IPS DF 4.7 (cell line): ENCODE measurements at regions not wholly inside any gene's neighbourhood (a gene's known extent, or its start where the extent isn't known, plus 50 kb on each side); places are given as distances from the start of the nearest gene placed in this dataset.

Experiments used
- DNase-seq: peaks from one replicate; pipeline ENCODE4 v3.0.0-alpha.2; 2013; ENCODE audit warnings: low spot score; ENCODE audit errors: extremely low read depth

- no peak for DNase-seq
Measured at GRCh38 chr10:31081937-31082840, 50.5 kb upstream of the ZNF438 start.

DNA sequence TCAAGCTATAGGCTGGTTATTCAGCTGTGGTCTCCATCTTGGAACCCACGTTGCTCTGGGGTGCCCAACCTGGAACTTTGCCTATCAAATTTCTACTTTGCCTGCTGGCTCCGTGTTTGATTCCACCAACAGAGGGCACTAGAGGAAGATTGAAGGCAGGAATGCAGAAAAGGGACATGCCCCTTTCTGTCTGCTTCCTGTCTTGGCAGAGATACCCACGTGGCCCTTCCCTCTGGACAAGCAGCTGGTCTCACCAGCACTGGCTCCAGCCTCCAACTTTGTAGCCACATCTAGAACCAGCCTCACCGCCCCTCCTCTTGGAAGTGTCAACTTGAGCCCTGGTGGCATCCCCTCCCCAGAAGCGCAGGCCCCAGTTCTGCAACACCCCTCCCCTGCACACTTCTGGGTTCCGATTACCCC is 52.1 kb upstream of the ZNF438 start:
- peak; percentile 58 for DNase-seq

GRCh38 chr10:31087011-31087410 is 55.3 kb upstream of the ZNF438 start:
- DNase-seq, result no peak

GRCh38 chr10:31087851-31088250 is 56.2 kb upstream of the ZNF438 start:
- no peak for DNase-seq

GRCh38 chr10:31090894-31091607 is 59.4 kb upstream of the ZNF438 start:
- DNase-seq, result no peak

DNA sequence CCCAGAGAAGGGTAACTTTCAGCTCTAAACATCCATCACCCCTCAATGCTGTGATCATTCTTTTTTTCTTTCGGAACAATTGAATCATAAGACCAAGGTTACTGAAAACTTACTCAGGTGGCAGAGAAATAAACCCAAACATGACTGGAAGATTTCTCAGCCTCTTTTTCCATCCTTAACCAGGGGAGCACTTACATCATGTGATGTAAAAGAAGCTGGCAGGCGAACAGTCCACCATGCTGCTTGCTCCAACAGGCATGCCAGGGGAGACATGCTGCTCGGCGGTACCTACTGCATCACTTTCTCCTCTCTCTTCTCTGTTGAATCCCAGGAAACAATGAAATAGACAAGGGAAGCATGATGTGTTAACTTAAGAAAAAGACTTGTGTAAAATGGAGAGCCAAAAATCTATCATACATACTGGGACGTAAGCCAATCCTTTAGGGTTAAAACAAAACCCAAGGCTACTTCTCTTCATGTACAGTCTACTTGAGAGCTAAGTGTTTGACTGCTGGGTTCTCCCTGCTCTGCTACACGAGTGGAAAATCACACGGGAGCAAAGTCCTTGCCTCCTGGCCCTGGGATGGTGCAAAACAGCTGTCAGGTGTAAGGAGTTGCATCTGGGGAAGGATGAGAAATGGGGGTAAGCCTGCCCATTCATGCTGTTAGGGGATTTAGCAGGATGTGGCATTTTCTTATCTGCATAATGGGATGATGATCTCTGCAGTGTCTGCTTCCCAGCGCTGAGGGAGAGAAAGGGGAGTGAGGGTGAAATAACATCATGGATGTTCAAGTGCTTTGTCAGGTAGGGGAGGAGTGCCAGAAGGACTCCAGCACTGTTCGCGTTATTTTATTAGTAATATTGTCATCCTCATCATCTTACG is 64.3 kb upstream of the ZNF438 start:
- DNase-seq, result no peak

DNA sequence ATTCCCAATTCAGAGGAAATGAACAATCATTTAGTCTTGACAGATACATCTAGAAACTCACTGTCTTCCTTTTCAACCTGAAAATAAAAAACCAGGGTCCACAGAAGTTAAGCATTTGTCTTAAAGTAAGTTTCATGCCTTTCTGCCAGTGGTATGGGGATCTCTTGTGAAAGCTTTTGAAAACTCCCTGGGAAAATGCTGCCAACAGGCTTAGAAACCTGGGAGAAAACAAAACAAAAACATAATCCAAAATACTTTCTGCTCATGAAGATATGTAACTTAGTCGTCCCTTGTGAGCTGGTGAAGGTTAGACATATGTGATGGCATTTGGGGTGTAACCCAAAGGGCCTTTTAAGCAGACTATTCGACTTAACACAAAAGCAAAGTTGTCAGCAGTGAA is 66.4 kb upstream of the ZNF438 start:
- no peak for DNase-seq

DNA sequence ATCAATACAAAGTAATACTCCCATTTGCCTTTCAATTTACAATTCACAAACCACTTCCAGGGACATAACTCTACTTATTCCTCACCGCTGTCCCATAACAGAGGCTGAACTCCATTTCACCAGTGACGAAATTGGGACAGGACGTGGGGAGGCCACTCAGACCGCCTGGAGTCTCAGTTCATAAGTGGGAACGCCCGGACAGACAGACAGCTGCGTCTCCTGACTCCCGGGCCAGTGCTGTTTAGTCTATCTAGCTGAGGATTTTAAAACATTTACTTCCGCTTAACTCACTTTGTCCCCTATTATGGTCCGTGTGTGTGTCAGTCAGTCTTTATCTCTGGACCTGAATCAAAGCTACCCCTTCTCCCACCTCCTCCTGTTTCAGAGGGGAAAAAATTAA is 67.4 kb upstream of the ZNF438 start:
- DNase-seq, result no peak

DNA sequence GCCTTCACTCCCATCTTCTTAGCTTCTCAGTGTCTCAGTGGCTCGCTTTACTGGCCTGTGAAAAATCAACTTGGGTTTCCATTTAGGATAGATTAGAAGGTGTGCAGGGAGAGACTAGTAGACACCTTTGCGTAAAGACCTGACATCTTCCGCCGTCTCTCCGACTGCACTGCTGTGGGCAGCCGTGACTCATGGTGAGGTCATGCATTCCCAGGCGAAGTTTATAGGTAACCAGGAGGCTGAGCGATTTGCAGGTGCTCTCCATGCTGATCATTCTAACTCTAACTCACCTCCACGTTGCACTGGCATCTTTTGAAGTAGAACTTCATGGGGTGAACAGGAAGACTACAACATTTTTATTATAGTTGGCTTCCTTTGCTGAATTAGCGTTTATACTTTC is 68.0 kb upstream of the ZNF438 start:
- no peak for DNase-seq

GRCh38 chr10:31100115-31100601 is 68.5 kb upstream of the ZNF438 start:
- DNase-seq, result no peak

GRCh38 chr10:31100662-31101061 is 69.0 kb upstream of the ZNF438 start:
- no peak for DNase-seq

- DNase-seq, result no peak
Measured at GRCh38 chr10:31101123-31101522, 69.5 kb upstream of the ZNF438 start.

DNA sequence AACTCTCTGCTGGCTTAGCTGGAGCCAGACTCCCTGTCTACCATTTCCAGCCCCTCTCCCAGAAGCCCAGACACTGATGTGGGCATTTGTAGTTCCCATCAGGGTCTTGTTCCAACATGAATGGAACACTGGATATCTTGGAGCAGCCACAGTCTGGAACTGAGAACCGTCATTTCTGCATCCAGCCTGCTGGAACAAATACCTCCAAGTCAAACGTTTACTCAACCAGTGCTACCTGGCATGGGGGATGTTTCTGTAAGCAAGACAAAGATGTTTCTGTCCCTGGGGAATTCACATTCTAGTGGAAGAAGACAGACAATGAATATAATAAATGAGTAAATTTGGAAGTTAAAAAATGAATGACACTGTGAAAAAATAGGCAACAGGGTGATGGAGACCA is 70.8 kb upstream of the ZNF438 start:
- no peak for DNase-seq

DNA sequence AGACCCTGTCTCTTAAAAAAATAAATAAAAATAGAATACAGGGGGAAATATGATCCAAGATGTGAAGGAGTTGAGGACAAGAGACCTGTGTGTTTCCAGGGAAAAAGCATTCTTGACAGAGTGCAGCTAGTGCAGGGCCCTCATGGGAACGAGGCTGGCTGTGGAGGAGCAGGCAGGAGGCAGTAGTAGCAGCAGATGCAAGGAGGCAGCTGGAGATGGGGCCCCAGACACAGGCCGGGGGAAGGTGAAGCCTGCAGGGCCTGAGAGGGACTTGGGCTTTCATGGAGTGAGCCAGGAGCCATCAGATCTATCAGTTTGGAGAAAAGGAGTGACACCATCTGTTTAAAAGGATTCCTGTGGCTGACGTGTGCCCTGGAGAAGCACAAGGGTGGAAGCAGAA is 71.4 kb upstream of the ZNF438 start:
- no peak for DNase-seq

DNA sequence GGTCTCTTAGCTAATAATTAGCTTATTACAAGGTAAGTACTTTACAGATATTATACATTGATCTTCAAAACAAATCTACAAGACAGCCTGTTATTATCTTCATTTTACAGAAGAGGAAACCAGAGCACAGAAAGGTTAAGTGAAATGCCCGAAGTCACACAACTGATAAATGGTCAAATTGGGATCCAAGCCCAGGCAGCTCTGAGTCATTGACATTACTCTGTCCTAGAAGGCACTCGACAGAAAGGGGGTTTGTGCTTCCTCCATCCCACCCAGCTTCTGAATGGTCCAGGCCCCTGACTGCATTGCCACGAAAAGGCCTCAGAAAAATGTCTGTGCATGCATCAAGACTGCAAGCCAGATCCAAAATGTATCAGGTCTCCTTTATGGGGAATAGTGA is 81.3 kb upstream of the ZNF438 start:
- DNase-seq, result no peak

GRCh38 chr10:31116226-31116625 is 84.6 kb upstream of the ZNF438 start:
- DNase-seq, result no peak

DNA sequence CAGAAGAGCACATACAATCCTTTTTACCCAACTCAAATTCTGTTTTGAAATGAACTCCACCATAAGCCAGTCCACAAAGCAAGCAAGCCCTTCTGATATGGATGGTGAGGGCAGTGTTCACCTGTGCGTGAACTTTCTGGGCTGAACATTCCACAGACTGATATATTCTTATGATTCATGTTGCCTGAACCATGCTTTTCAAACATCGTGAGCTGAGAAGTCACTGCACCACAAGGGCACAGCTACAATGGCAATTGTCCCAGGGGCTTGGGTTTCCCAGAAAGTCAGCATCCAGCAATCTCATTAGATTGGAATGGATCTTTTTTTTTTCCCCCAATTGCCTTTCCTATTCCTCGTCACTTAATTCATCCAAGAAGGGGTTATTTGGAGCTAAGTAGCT is 86.9 kb upstream of the ZNF438 start:
- DNase-seq, result no peak

GRCh38 chr10:31120392-31120791 is 88.7 kb upstream of the ZNF438 start:
- no peak for DNase-seq

DNA sequence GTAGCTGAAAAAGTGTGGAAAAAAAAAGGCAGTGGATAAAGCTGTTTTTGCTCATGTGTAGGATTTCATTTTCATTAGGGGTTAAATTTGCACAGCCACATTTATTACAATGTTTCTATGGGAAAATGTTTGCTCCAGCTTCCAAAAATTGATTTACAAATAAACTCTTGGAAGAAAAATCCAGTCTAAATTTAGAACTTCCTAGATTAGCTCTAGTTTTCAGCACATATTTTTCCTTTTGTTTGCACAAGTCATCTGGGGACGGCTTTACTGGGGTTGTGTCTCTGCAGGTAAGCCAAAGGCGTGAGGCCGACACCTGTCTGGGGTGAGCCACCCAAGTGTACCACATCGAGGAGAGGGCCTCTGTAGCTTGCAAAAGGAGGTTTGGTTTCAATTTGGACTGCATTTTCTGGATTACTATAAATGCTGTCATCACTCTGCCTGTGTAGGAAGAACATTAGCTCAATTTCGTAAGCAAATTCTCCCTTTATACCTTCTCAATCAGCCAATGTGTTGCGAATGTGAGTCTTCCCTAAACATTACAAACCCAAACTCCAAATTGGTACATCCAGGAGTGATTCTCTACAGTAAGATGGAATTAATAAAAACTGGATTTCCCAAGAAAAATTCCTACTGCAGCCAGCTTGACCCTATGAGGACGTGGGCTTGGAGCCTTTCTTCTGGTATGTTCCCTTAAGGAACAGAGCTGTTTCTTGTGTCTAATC is 89.5 kb upstream of the ZNF438 start:
- no peak for DNase-seq

GRCh38 chr10:31121757-31122577 is 90.3 kb upstream of the ZNF438 start:
- no peak for DNase-seq
